ENCODE measurements at regions not wholly inside any gene's neighbourhood (a gene's known extent, or its start where the extent isn't known, plus 50 kb on each side); places are given as distances from the start of the nearest gene placed in this dataset.

- TF ChIP-seq POLR2A (IDR thresholded peaks at IDR 0.05) (no peak), CTCF (IDR thresholded peaks at IDR 0.05) (no peak), EP300 (IDR thresholded peaks at IDR 0.05) (no peak), POLR2AphosphoS5 (IDR thresholded peaks at IDR 0.05) (no peak)
These were observed 59.1 kb upstream of the CCL2 start for GRCh38 chr17:34195987-34196386.
